SH-SY5Y (cell line): ENCODE measurements at regions not wholly inside any gene's neighbourhood (a gene's known extent, or its start where the extent isn't known, plus 50 kb on each side); places are given as distances from the start of the nearest gene placed in this dataset.

ENCODE experiments used
- GATA2 ChIP-seq: IDR thresholded peaks from 2 replicates; pipeline ENCODE4 v1.6.1; 2011; ENCODE audit warnings: mild to moderate bottlenecking, low read depth, low read length
- GATA3 ChIP-seq: IDR thresholded peaks from 2 replicates; pipeline ENCODE4 v1.6.1; 2011; ENCODE audit warnings: low read depth, mild to moderate bottlenecking, low read length, moderate library complexity

GRCh38 chr2:144854596-144854995, 334.7 kb upstream of the ZEB2 start:
- TF ChIP-seq GATA2 (no peak), GATA3 (no peak)

DNA sequence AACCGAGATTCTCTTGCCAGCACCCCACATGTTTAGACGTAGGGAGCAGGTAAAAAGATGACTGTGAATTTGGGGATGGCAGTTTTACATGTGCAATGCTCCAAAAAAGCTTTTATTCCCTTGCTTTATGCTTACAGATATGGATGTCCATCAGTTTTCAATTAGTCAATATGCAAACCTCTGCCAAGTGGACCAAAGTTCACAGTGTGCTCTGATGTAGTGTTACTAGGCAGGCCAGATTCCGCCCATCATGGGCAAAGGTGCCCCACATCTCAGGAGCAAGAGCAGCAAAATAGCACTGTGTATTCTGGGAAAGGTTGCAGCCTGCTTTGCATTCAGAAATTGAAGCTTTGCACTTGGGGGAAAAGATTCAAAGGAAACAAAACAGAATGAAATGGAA, 329.7 kb upstream of the ZEB2 start:
- TF ChIP-seq GATA3 (no peak), GATA2 (no peak)

DNA sequence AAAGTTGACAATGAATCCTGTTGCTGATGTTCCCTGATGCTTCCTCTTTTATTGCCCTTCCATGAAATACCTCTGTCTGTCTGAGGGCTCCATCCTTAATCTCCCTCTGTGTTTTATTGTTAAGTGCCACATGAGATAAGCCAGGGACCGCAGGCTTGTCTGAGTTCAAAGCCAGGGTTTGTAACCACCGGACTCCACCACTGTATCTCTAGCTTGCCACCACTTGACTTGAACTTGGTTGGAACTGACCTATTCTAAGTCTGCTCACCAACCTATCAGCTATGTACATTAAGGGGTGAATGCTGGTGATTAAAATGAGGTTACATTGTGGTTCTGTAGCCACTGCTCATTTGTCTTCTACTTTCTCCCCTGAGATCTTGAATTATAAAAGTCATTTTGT, 328.5 kb upstream of the ZEB2 start:
- TF ChIP-seq GATA2: no peak
- no peak for TF ChIP-seq GATA3

- TF ChIP-seq GATA2 (no peak), GATA3 (no peak)
Measured at GRCh38 chr2:144847347-144848080, 327.6 kb upstream of the ZEB2 start.

GRCh38 chr2:144836635-144837350, 316.9 kb upstream of the ZEB2 start:
- TF ChIP-seq GATA3: no peak
- TF ChIP-seq GATA2: no peak

GRCh38 chr2:144835634-144836350, 315.9 kb upstream of the ZEB2 start:
- TF ChIP-seq GATA3 (no peak), GATA2 (no peak)

GRCh38 chr2:144834998-144835633, 315.2 kb upstream of the ZEB2 start:
- TF ChIP-seq GATA3 (no peak), GATA2 (no peak)

GRCh38 chr2:144834363-144834762, 314.4 kb upstream of the ZEB2 start:
- TF ChIP-seq GATA2 (no peak), GATA3 (no peak)

GRCh38 chr2:144833075-144833637, 313.2 kb upstream of the ZEB2 start:
- TF ChIP-seq GATA2 (no peak), GATA3 (no peak)

DNA sequence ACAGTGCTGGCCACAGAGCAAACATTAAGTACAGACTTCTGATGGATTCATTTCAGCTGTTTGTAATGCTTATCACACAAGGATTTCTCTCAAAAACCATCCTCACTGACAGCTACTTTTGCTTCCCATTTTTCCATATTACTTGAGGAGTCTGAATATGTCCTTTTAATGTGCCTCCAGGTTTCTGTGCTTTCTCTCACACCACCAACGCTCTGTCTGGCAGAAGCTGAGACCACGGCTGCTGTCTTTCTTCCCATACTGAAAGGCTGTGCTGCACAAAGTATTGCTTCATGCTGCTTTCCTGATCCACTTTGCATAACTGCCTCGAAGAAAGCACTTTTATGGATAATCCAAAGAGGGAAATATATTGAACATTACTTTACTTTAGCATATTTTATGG, 312.1 kb upstream of the ZEB2 start:
- TF ChIP-seq GATA2: no peak
- TF ChIP-seq GATA3: no peak

DNA sequence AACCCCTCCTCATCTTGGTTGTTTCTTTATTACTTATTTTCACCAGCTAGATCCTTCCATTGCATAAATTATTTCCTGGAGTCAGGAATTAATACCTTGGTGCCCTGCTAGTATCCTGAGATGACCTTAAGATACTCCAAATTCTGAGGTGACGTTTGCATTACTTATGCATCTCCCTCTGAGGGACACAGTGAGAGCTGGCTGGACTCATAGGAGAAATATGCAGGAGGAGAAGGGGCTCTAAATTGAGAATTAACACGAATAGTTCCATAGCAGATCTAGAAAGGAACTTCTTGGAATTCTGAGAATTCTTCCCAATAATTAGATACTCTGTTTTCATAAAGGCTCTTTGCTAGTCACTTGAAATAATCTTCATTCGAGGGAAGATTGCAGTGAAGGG, 310.6 kb upstream of the ZEB2 start:
- TF ChIP-seq GATA2 (no peak), GATA3 (no peak)

GRCh38 chr2:144827404-144827803, 307.5 kb upstream of the ZEB2 start:
- TF ChIP-seq GATA2 (no peak), GATA3 (no peak)

GRCh38 chr2:144826105-144826504, 306.2 kb upstream of the ZEB2 start:
- TF ChIP-seq GATA2 (no peak), GATA3 (no peak)

GRCh38 chr2:144825331-144826020, 305.6 kb upstream of the ZEB2 start:
- no peak for TF ChIP-seq GATA3
- no peak for TF ChIP-seq GATA2
